NT2/D1 (cell line): ENCODE measurements at regions not wholly inside any gene's neighbourhood (a gene's known extent, or its start where the extent isn't known, plus 50 kb on each side); places are given as distances from the start of the nearest gene placed in this dataset.

Experiments
- SUZ12 ChIP-seq: IDR thresholded peaks from 2 replicates; pipeline ENCODE4 v1.6.1; 2011; ENCODE audit not compliant: insufficient read length, insufficient read depth; ENCODE audit errors: extremely low read depth
- YY1 ChIP-seq: IDR thresholded peaks from 2 replicates; pipeline ENCODE4 v1.6.1; 2011; ENCODE audit not compliant: insufficient read length, insufficient read depth
- ZNF274 ChIP-seq: IDR thresholded peaks from 2 replicates; pipeline ENCODE4 v1.6.1; 2011; ENCODE audit warnings: mild to moderate bottlenecking, low read depth, low read length

GRCh38 chr2:219778189-219778588, 150.8 kb downstream of the SLC4A3 start:
- no peak for TF ChIP-seq YY1
- no peak for TF ChIP-seq SUZ12
- TF ChIP-seq ZNF274 = no peak
